ENCODE measurements at regions not wholly inside any gene's neighbourhood (a gene's known extent, or its start where the extent isn't known, plus 50 kb on each side); places are given as distances from the start of the nearest gene placed in this dataset.

- Histone ChIP-seq H3K4me2 (no peak overlapping the region), H3K4me1 (replicated peaks; ENCODE audit: insufficient read depth) (no peaks in the 10 kb centered on the region), H3K9me2 (ENCODE audit: insufficient read depth) (no peaks in the 10 kb centered on the region), H3K27me3 (ENCODE audit: insufficient read depth, low read depth) (no peaks in the 10 kb centered on the region), H3K9me3 (ENCODE audit: insufficient read depth, low read depth) (no peaks in the 10 kb centered on the region), H3K27ac (no peak overlapping the region), H3K4me3 (no peak overlapping the region), H2AFZ (no peak overlapping the region), H3K36me3 (ENCODE audit: low read depth) (no peaks in the 10 kb centered on the region), H4K20me1 (ENCODE audit: insufficient read depth) (no peaks in the 10 kb centered on the region), H3K79me2 (ENCODE audit: low read depth) (no peaks in the 10 kb centered on the region), H3F3A (ENCODE audit: insufficient read depth, low read depth) (no peaks in the 10 kb centered on the region)
- ChIA-PET CTCF (no interaction called here), POLR2A (ENCODE audit: unreplicated experiment) (no interaction called here)
- intact Hi-C loops (cut with micrococcal nuclease; ENCODE audit: unreplicated experiment): no loop called here
- DNase-seq: no peak
- TF ChIP-seq, protein P1, sequence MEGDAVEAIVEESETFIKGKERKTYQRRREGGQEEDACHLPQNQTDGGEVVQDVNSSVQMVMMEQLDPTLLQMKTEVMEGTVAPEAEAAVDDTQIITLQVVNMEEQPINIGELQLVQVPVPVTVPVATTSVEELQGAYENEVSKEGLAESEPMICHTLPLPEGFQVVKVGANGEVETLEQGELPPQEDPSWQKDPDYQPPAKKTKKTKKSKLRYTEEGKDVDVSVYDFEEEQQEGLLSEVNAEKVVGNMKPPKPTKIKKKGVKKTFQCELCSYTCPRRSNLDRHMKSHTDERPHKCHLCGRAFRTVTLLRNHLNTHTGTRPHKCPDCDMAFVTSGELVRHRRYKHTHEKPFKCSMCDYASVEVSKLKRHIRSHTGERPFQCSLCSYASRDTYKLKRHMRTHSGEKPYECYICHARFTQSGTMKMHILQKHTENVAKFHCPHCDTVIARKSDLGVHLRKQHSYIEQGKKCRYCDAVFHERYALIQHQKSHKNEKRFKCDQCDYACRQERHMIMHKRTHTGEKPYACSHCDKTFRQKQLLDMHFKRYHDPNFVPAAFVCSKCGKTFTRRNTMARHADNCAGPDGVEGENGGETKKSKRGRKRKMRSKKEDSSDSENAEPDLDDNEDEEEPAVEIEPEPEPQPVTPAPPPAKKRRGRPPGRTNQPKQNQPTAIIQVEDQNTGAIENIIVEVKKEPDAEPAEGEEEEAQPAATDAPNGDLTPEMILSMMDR (conservative IDR thresholded peaks at IDR 0.05): no peak
- TF ChIP-seq EZH2 (IDR thresholded peaks at IDR 0.05; ENCODE audit: low read depth): no peak
- BruUV-seq (replicated peaks): no TSS peak
Measured at GRCh38 chr15:87527875-87528274, 728.7 kb downstream of the NTRK3 start.

DNA sequence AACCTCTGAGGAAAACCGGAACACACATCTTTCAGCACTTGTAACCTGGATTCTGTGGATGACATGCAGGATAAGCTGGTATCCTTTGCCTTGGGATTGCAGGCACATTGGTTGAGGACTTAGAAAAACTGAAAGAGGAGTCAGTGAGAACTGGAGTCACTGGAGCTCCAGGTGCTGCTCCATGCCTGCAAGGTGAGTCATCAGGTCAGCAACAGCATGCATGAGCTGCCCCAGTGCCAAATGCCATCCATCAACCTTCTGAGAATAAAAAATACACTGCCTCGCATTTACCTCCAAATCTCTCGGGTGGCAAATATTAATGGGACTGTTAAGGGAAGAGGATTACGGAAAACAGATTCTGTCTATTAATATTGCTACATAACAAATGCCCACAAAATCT lies 729.1 kb downstream of the NTRK3 start:
- H2AFZ ChIP-seq: no peak overlapping the region
- peak; percentile 44 to 58 for DNase-seq
- no peaks in the 10 kb centered on the region for H3F3A ChIP-seq (ENCODE audit: insufficient read depth, low read depth)
- H3K9me3 ChIP-seq (ENCODE audit: insufficient read depth, low read depth): no peaks in the 10 kb centered on the region
- no peaks in the 10 kb centered on the region for H3K9me2 ChIP-seq (ENCODE audit: insufficient read depth)
- no peak overlapping the region for H3K4me3 ChIP-seq
- no peaks in the 10 kb centered on the region for H3K4me1 ChIP-seq (replicated peaks; ENCODE audit: insufficient read depth)
- no peaks in the 10 kb centered on the region for H4K20me1 ChIP-seq (ENCODE audit: insufficient read depth)
- CTCF ChIA-PET: no interaction called here
- H3K27me3 ChIP-seq (ENCODE audit: insufficient read depth, low read depth): no peaks in the 10 kb centered on the region
- POLR2A ChIA-PET (ENCODE audit: unreplicated experiment): no interaction called here
- H3K36me3 ChIP-seq (ENCODE audit: low read depth): no peaks in the 10 kb centered on the region
- H3K79me2 ChIP-seq (ENCODE audit: low read depth): no peaks in the 10 kb centered on the region
- BruUV-seq (replicated peaks): no TSS peak
- no peak overlapping the region for H3K4me2 ChIP-seq
- TF ChIP-seq, protein P1 (conservative IDR thresholded peaks at IDR 0.05): no peak
- no peak for TF ChIP-seq EZH2 (IDR thresholded peaks at IDR 0.05; ENCODE audit: low read depth)
- intact Hi-C loops (cut with micrococcal nuclease; ENCODE audit: unreplicated experiment): no loop called here
- H3K27ac ChIP-seq: no peak overlapping the region

- H3K36me3 ChIP-seq (ENCODE audit: low read depth): no peaks in the 10 kb centered on the region
- H3K9me3 ChIP-seq (ENCODE audit: insufficient read depth, low read depth): no peaks in the 10 kb centered on the region
- TF ChIP-seq EZH2 (IDR thresholded peaks at IDR 0.05; ENCODE audit: low read depth): no peak
- TF ChIP-seq, protein P1 (conservative IDR thresholded peaks at IDR 0.05): no peak
- H3K9me2 ChIP-seq (ENCODE audit: insufficient read depth): no peaks in the 10 kb centered on the region
- no peak overlapping the region for H3K27ac ChIP-seq
- H3K4me3 ChIP-seq: no peak overlapping the region
- H3K4me2 ChIP-seq: no peak overlapping the region
- no peaks in the 10 kb centered on the region for H3F3A ChIP-seq (ENCODE audit: insufficient read depth, low read depth)
- POLR2A ChIA-PET (ENCODE audit: unreplicated experiment): interaction anchor here (0.7 kb wide), 1 partner anchor 1468 kb away, joined by 5 read pairs; no protein-coding TSS in a partner anchor
- H3K79me2 ChIP-seq (ENCODE audit: low read depth): no peaks in the 10 kb centered on the region
- BruUV-seq (replicated peaks): no TSS peak
- DNase-seq: no peak
- CTCF ChIA-PET: no interaction called here
- no peak overlapping the region for H2AFZ ChIP-seq
- H3K4me1 ChIP-seq (replicated peaks; ENCODE audit: insufficient read depth): no peaks in the 10 kb centered on the region
- intact Hi-C loops (cut with micrococcal nuclease; ENCODE audit: unreplicated experiment): no loop called here
- no peaks in the 10 kb centered on the region for H4K20me1 ChIP-seq (ENCODE audit: insufficient read depth)
- no peaks in the 10 kb centered on the region for H3K27me3 ChIP-seq (ENCODE audit: insufficient read depth, low read depth)
Measured at GRCh38 chr15:87523516-87523915, 733.0 kb downstream of the NTRK3 start.

Data from PC-9 (cell line).